H1 (cell line): ENCODE measurements at regions not wholly inside any gene's neighbourhood (a gene's known extent, or its start where the extent isn't known, plus 50 kb on each side); places are given as distances from the start of the nearest gene placed in this dataset.

ENCODE experiments used
- CTCF ChIA-PET: fragments of 300-600 bp; sonication (Branson Sonifier 250); formaldehyde crosslinking; loops from one replicate; lab custom pipeline; 2021; ENCODE audit not compliant: partially characterized antibody; lab: Charles Lee
- POLR2A ChIA-PET: fragments of 300-600 bp; sonication (Branson Sonifier 250); formaldehyde crosslinking; loops from one replicate; lab custom pipeline; 2021; ENCODE audit warnings: inconsistent platforms; ENCODE audit not compliant: partially characterized antibody; lab: Charles Lee
- DNase-seq, 2 experiments: peaks; one replicate each; pipeline versions ENCODE4 v3.0.0 to v3.0.0-alpha.2; 2010 to 2022; ENCODE audit warnings: low spot score in 2 of 2, low read depth in 1 of 2, mixed read lengths in 1 of 2
- FAIRE-seq: peaks from 2 replicates; lab custom pipeline; 2011; peaks lifted over from hg19 to GRCh38; lab: Jason Lieb, UNC
- H2AFZ ChIP-seq: 2 replicates; pipeline ENCODE4 v1.8.1; 2012; ENCODE audit warnings: low read length, inconsistent platforms
- H2AK5ac ChIP-seq: 2 replicates; pipeline ENCODE4 v1.6.1; 2013; ENCODE audit warnings: low read depth, low read length
- H2BK120ac ChIP-seq: replicated peaks from 2 replicates; pipeline ENCODE3; 2013; ENCODE audit warnings: low read depth, low read length, inconsistent platforms
- H2BK12ac ChIP-seq: 2 replicates; pipeline ENCODE4 v1.6.1; 2013; ENCODE audit warnings: low read depth, low read length
- H2BK15ac ChIP-seq: 2 replicates; pipeline ENCODE4 v1.6.1; 2013; ENCODE audit warnings: low read length
- H2BK20ac ChIP-seq: 2 replicates; pipeline ENCODE4 v1.6.1; 2013; ENCODE audit warnings: low read length
- H2BK5ac ChIP-seq: 2 replicates; pipeline ENCODE4 v1.6.1; 2013; ENCODE audit warnings: low read depth, low read length
- H3K14ac ChIP-seq: 2 replicates; pipeline ENCODE4 v1.6.1; 2013; ENCODE audit warnings: inconsistent platforms; ENCODE audit not compliant: insufficient read length
- H3K18ac ChIP-seq: 2 replicates; pipeline ENCODE4 v1.6.1; 2013; ENCODE audit warnings: low read length; ENCODE audit errors: extremely low read depth
- H3K23ac ChIP-seq: 2 replicates; pipeline ENCODE4 v1.6.1; 2013; ENCODE audit warnings: inconsistent platforms; ENCODE audit not compliant: insufficient read length
- H3K23me2 ChIP-seq: 2 replicates; pipeline ENCODE4 v1.6.1; 2013; ENCODE audit warnings: low read depth, low read length
- H3K27ac ChIP-seq: 2 replicates; pipeline ENCODE4 v1.6.1; 2011; ENCODE audit warnings: low read depth, low read length, inconsistent platforms
- H3K27me3 ChIP-seq, 4 experiments: replicated peaks in 1 of 4; 1 replicate in 1 of 4; 2 replicates in 3 of 4; pipeline versions ENCODE4 v1.6.1 to v1.8.1; 2011 to 2013; ENCODE audit warnings: low read length in 3 of 4, mild to moderate bottlenecking in 3 of 4, inconsistent platforms in 2 of 4, mixed read lengths in 2 of 4, moderate library complexity in 1 of 4; ENCODE audit not compliant: control insufficient read depth in 3 of 4, insufficient read depth in 3 of 4; ENCODE audit errors: extremely low read depth in 1 of 4
- H3K36me3 ChIP-seq, 4 experiments: 2 replicates each; pipeline versions ENCODE4 v1.6.1 to v1.8.1; 2011 to 2013; ENCODE audit warnings: mild to moderate bottlenecking in 4 of 4, low read length in 3 of 4, moderate library complexity in 2 of 4, control low read depth in 1 of 4, inconsistent platforms in 1 of 4; ENCODE audit not compliant: insufficient read depth in 4 of 4, control insufficient read depth in 2 of 4
- H3K4ac ChIP-seq: replicated peaks from 2 replicates; pipeline ENCODE3; 2013; ENCODE audit warnings: low read length, low read depth, mixed read lengths, inconsistent platforms; ENCODE audit not compliant: insufficient read length
- H3K4me1 ChIP-seq, 4 experiments: replicated peaks in 1 of 4; 1 replicate in 1 of 4; 2 replicates in 3 of 4; pipeline versions ENCODE4 v1.6.1 to v1.8.1; 2011 to 2013; ENCODE audit warnings: low read length in 3 of 4, inconsistent platforms in 2 of 4, mixed read lengths in 1 of 4; ENCODE audit not compliant: insufficient read depth in 4 of 4, control insufficient read depth in 3 of 4
- H3K4me2 ChIP-seq, 2 experiments: 2 replicates each; pipeline versions ENCODE4 v1.6.1 to v1.8.1; 2011 to 2013; ENCODE audit warnings: low read depth in 2 of 2, low read length in 2 of 2, control low read depth in 1 of 2, inconsistent platforms in 1 of 2, mild to moderate bottlenecking in 1 of 2; ENCODE audit not compliant: insufficient read depth in 1 of 2
- H3K4me3 ChIP-seq, 4 experiments: fragments of 200-600, 300-600 bp in 1 of 4; sonication (generic), shearing (Covaris generic), sonication (Bioruptor Twin) in 1 of 4; 2 replicates each; pipeline versions ENCODE4 v1.5.1 to v1.8.1; 2011 to 2016; ENCODE audit warnings: low read length in 4 of 4, low read depth in 3 of 4, control low read depth in 2 of 4, inconsistent platforms in 2 of 4, mild to moderate bottlenecking in 2 of 4, mixed read lengths in 1 of 4, moderate library complexity in 1 of 4; ENCODE audit not compliant: insufficient read depth in 2 of 4; ENCODE audit errors: extremely low read depth in 1 of 4
- H3K56ac ChIP-seq: replicated peaks from 2 replicates; pipeline ENCODE3; 2013; ENCODE audit warnings: low read depth, mild to moderate bottlenecking, mixed read lengths, low read length, inconsistent platforms; ENCODE audit not compliant: insufficient read length
- H3K79me1 ChIP-seq: 2 replicates; pipeline ENCODE4 v1.6.1; 2013; ENCODE audit warnings: low read depth, low read length, control low read depth
- H3K79me2 ChIP-seq, 2 experiments: 2 replicates each; pipeline versions ENCODE4 v1.6.1 to v1.8.1; 2012 to 2013; ENCODE audit warnings: low read length in 2 of 2, mild to moderate bottlenecking in 2 of 2, inconsistent platforms in 1 of 2; ENCODE audit not compliant: insufficient read depth in 2 of 2, control insufficient read depth in 1 of 2
- H3K9ac ChIP-seq, 4 experiments: replicated peaks in 1 of 4; 1 replicate in 1 of 4; 2 replicates in 3 of 4; pipeline versions ENCODE4 v1.6.1 to v1.8.1; 2011 to 2013; ENCODE audit warnings: low read depth in 3 of 4, low read length in 3 of 4, control low read depth in 2 of 4, mild to moderate bottlenecking in 2 of 4, moderate library complexity in 2 of 4, inconsistent platforms in 1 of 4; ENCODE audit errors: extremely low read depth in 1 of 4
- H3K9me3 ChIP-seq, 2 experiments: 2 replicates each; pipeline versions ENCODE4 v1.6.1 to v1.8.1; 2012 to 2013; ENCODE audit warnings: mild to moderate bottlenecking in 2 of 2, moderate library complexity in 2 of 2, control low read depth in 1 of 2, inconsistent platforms in 1 of 2, low read depth in 1 of 2, low read length in 1 of 2, mixed read lengths in 1 of 2; ENCODE audit not compliant: insufficient read depth in 2 of 2
- H4K20me1 ChIP-seq, 2 experiments: replicated peaks in 1 of 2; 2 replicates each; pipeline versions ENCODE3 to v1.8.1; 2011 to 2013; ENCODE audit warnings: inconsistent platforms in 2 of 2, low read length in 2 of 2, mild to moderate bottlenecking in 1 of 2; ENCODE audit not compliant: insufficient read depth in 2 of 2, control insufficient read depth in 1 of 2
- H4K5ac ChIP-seq: 2 replicates; pipeline ENCODE4 v1.6.1; 2013; ENCODE audit warnings: low read length, low read depth, mixed read lengths, inconsistent platforms; ENCODE audit not compliant: insufficient read length
- H4K8ac ChIP-seq: 2 replicates; pipeline ENCODE4 v1.8.0; 2013; ENCODE audit warnings: mild to moderate bottlenecking, moderate library complexity, low read length, inconsistent platforms; ENCODE audit not compliant: insufficient read depth; ENCODE audit errors: extremely low read depth
- H4K91ac ChIP-seq: replicated peaks from 2 replicates; pipeline ENCODE3; 2013; ENCODE audit warnings: low read length, mixed read lengths, inconsistent platforms; ENCODE audit not compliant: insufficient read length
- ASH2L ChIP-seq: fragments of 200-600, 300-600 bp; sonication (generic); IDR thresholded peaks from one replicate; pipeline ENCODE4 v1.7.1; 2017; ENCODE audit warnings: low read length
- CHD2 ChIP-seq: IDR thresholded peaks from 2 replicates; pipeline ENCODE4 v1.6.1; 2012; ENCODE audit warnings: low read length, improper control_type of control experiment
- FOSL1 ChIP-seq: IDR thresholded peaks from 2 replicates; pipeline ENCODE4 v1.6.1; 2011; ENCODE audit warnings: mild to moderate bottlenecking, low read depth, low read length, moderate library complexity; ENCODE audit not compliant: insufficient read depth
- MAFK ChIP-seq: IDR thresholded peaks from 2 replicates; pipeline ENCODE4 v1.6.1; 2012; ENCODE audit warnings: low read depth, mild to moderate bottlenecking, improper control_type of control experiment, low read length
- PHF8 ChIP-seq: fragments of 200-600 bp; sonication (generic); conservative IDR thresholded peaks from 2 replicates; pipeline ENCODE4 v1.7.1; 2012; ENCODE audit warnings: low read depth, mild to moderate bottlenecking, inconsistent platforms, low read length, moderate library complexity
- RAD21 ChIP-seq, 2 experiments: IDR thresholded peaks in 1 of 2; conservative IDR thresholded peaks in 1 of 2; 2 replicates each; pipeline ENCODE4 v1.6.1; 2011; ENCODE audit warnings: low read depth in 2 of 2, low read length in 2 of 2, improper control_type of control experiment in 1 of 2, inconsistent platforms in 1 of 2, mild to moderate bottlenecking in 1 of 2, moderate library complexity in 1 of 2
- RXRA ChIP-seq: IDR thresholded peaks from 2 replicates; pipeline ENCODE4 v1.6.1; 2011; ENCODE audit warnings: low read depth, mild to moderate bottlenecking, low read length, moderate library complexity; ENCODE audit not compliant: insufficient read depth
- TAF1 ChIP-seq: IDR thresholded peaks from 2 replicates; pipeline ENCODE4 v1.6.1; 2011; ENCODE audit warnings: mild to moderate bottlenecking, low read depth, low read length
- ZNF274 ChIP-seq: IDR thresholded peaks from 2 replicates; pipeline ENCODE4 v1.7.0; 2012; ENCODE audit warnings: low read length, borderline replicate concordance; ENCODE audit errors: extremely low read depth
- WGBS, 2 experiments: shearing (Covaris generic) in 1 of 2; methylation state at CpG; one replicate each; pipeline versions ENCODE4 v1.1.6 to v1.1.7; 2013 to 2015; ENCODE audit warnings: low lambda C conversion rate in 2 of 2, mixed read lengths in 2 of 2, inconsistent platforms in 1 of 2, low coverage in 1 of 2, missing lambda C conversion rate in 1 of 2; ENCODE audit not compliant: insufficient replicate concordance in 2 of 2, insufficient coverage in 1 of 2, insufficient read length in 1 of 2; ENCODE audit errors: extremely low coverage in 1 of 2, missing lambda C conversion rate in 1 of 2; 5-methylcytosine and 5-hydroxymethylcytosine counted together
- TF ChIP-seq, protein P1 (sequence below), 3 experiments: IDR thresholded peaks; 1 replicate in 2 of 3; 2 replicates in 1 of 3; pipeline versions ENCODE4 v1.5.1 to v1.6.1; 2011; ENCODE audit warnings: low read length in 3 of 3, mild to moderate bottlenecking in 3 of 3, inconsistent platforms in 2 of 3, low read depth in 1 of 3, moderate library complexity in 1 of 3; ENCODE audit not compliant: insufficient read depth in 1 of 3; ENCODE audit errors: control extremely low read depth in 1 of 3
- TF ChIP-seq, protein P2 (sequence below): IDR thresholded peaks from 2 replicates; pipeline ENCODE4 v1.6.1; 2011; ENCODE audit warnings: low read length, improper control_type of control experiment

DNA sequence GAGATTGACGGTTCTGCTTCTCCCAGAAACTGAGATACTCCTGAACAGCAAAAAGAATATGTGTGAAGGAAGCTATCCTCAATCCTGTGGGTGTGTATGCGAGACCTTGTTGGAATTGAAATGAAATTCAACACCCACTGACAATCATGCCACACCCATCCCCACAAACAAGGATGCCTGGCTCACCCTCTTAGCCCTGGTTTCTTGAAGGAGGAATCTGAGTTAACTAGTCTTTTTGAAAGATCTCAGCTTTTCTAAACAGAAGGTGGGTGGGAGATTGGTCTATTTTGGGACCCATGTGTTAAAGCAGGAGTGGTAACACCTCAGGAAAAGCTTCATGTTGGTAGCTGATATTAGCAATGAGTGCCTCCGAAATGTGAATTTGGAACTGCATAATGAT is 1244.5 kb downstream of the CDH11 start:
- Histone ChIP-seq H4K5ac (no peak overlapping the region), H3K9me3 (no peaks in the 10 kb centered on the region), H3K79me2 (no peaks in the 10 kb centered on the region), H3K56ac (no peak overlapping the region), H2BK15ac (no peak overlapping the region), H3K4me3 (no peak overlapping the region), H4K91ac (no peak overlapping the region), H3K4me2 (no peak overlapping the region), H2BK5ac (no peak overlapping the region), H3K23ac (no peak overlapping the region), H3K9ac (no peak overlapping the region), H4K8ac (no peak overlapping the region), H3K4me1 (no peaks in the 10 kb centered on the region), H2BK12ac (no peak overlapping the region), H3K23me2 (no peaks in the 10 kb centered on the region), H2AFZ (no peak overlapping the region), H3K4ac (no peak overlapping the region), H3K14ac (no peak overlapping the region), H3K79me1 (no peaks in the 10 kb centered on the region), H2BK20ac (no peak overlapping the region), H4K20me1 (no peaks in the 10 kb centered on the region), H2AK5ac (no peak overlapping the region), H2BK120ac (no peak overlapping the region), H3K27me3 (no peaks in the 10 kb centered on the region), H3K36me3 (no peaks in the 10 kb centered on the region), H3K27ac (no peak overlapping the region), H3K18ac (no peak overlapping the region)
- ChIA-PET POLR2A (no interaction called here), CTCF (interaction anchor here (0.9 kb wide), 1 partner anchor 85 kb away, joined by 3 read pairs; no protein-coding TSS in a partner anchor)
- no peak for FAIRE-seq
- 90% methylated on average over 3 of the region's 3 CpGs; no CpG with 5 or more reads in 1 of the 2 experiments for WGBS, 2 experiments
- DNase-seq, result no peak
- TF ChIP-seq MAFK (no peak), FOSL1 (no peak), TAF1 (no peak), ZNF274 (no peak), PHF8 (no peak), CHD2 (no peak), ASH2L (no peak), RAD21 (IDR thresholded peaks at IDR 0.05 in 1 of 2, conservative IDR thresholded peaks at IDR 0.05 in 1 of 2; ENCODE audit: low read depth in 2 of 2, low read length in 2 of 2) (no peak), RXRA (no peak)
- TF ChIP-seq, protein P1, sequence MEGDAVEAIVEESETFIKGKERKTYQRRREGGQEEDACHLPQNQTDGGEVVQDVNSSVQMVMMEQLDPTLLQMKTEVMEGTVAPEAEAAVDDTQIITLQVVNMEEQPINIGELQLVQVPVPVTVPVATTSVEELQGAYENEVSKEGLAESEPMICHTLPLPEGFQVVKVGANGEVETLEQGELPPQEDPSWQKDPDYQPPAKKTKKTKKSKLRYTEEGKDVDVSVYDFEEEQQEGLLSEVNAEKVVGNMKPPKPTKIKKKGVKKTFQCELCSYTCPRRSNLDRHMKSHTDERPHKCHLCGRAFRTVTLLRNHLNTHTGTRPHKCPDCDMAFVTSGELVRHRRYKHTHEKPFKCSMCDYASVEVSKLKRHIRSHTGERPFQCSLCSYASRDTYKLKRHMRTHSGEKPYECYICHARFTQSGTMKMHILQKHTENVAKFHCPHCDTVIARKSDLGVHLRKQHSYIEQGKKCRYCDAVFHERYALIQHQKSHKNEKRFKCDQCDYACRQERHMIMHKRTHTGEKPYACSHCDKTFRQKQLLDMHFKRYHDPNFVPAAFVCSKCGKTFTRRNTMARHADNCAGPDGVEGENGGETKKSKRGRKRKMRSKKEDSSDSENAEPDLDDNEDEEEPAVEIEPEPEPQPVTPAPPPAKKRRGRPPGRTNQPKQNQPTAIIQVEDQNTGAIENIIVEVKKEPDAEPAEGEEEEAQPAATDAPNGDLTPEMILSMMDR (IDR thresholded peaks at IDR 0.05; ENCODE audit: control extremely low read depth in 1 of 3, insufficient read depth in 1 of 3, low read depth in 1 of 3, low read length in 3 of 3), result no peak
- TF ChIP-seq, protein P2, sequence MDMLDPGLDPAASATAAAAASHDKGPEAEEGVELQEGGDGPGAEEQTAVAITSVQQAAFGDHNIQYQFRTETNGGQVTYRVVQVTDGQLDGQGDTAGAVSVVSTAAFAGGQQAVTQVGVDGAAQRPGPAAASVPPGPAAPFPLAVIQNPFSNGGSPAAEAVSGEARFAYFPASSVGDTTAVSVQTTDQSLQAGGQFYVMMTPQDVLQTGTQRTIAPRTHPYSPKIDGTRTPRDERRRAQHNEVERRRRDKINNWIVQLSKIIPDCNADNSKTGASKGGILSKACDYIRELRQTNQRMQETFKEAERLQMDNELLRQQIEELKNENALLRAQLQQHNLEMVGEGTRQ, result no peak
